ENCODE measurements at regions not wholly inside any gene's neighbourhood (a gene's known extent, or its start where the extent isn't known, plus 50 kb on each side); places are given as distances from the start of the nearest gene placed in this dataset.
"Not testable (repeated sequence)": the region's sequence is repeated elsewhere in the genome, so short reads cannot be mapped to it uniquely, and the experiment has no call there.

GRCh38 chr5:98016771-98017170 lies 756.7 kb upstream of the RGMB start:
- in situ Hi-C loops (cut with MboI; ENCODE audit: low pct_unique_long_range_greater_than_20kb, low sequenced_read_pairs, unreplicated experiment) = no loop called here
- DNase-seq (ENCODE audit: low spot score) = no peak
- TF ChIP-seq, protein P1, sequence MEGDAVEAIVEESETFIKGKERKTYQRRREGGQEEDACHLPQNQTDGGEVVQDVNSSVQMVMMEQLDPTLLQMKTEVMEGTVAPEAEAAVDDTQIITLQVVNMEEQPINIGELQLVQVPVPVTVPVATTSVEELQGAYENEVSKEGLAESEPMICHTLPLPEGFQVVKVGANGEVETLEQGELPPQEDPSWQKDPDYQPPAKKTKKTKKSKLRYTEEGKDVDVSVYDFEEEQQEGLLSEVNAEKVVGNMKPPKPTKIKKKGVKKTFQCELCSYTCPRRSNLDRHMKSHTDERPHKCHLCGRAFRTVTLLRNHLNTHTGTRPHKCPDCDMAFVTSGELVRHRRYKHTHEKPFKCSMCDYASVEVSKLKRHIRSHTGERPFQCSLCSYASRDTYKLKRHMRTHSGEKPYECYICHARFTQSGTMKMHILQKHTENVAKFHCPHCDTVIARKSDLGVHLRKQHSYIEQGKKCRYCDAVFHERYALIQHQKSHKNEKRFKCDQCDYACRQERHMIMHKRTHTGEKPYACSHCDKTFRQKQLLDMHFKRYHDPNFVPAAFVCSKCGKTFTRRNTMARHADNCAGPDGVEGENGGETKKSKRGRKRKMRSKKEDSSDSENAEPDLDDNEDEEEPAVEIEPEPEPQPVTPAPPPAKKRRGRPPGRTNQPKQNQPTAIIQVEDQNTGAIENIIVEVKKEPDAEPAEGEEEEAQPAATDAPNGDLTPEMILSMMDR (IDR thresholded peaks at IDR 0.05; ENCODE audit: extremely low read depth, insufficient read depth, missing control alignments) = no peak

GRCh38 chr5:98030273-98030672 lies 743.2 kb upstream of the RGMB start:
- in situ Hi-C loops (cut with MboI; ENCODE audit: low pct_unique_long_range_greater_than_20kb, low sequenced_read_pairs, unreplicated experiment) = not testable (repeated sequence)

GRCh38 chr5:98031036-98031435 lies 742.4 kb upstream of the RGMB start:
- in situ Hi-C loops (cut with MboI; ENCODE audit: low pct_unique_long_range_greater_than_20kb, low sequenced_read_pairs, unreplicated experiment) = not testable (repeated sequence)

More at GRCh38 chr5:98030273-98030672, 743.2 kb upstream of the RGMB start:
- not testable (repeated sequence) for DNase-seq (ENCODE audit: low spot score)

DNA sequence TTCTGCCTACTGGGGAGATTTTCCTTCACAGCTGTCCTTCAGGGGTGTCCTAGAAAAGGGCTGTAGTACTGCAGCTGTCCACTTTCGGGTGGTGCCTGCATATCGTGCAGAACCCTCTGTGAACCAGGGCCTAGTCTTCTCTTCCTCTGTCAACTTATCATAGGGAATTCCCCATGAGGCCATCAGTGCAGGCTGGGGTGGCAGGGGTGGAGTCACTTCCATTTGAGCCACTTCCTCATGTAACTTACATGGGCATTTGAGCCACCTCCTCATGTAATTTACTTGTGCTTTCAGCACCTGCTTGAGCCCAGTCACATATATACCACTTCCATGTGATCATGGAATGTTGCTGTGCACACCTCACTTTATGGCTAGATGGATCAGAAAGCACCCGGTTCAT lies 742.0 kb upstream of the RGMB start:
- no peak for DNase-seq (ENCODE audit: low spot score)
- in situ Hi-C loops (cut with MboI; ENCODE audit: low pct_unique_long_range_greater_than_20kb, low sequenced_read_pairs, unreplicated experiment) = no loop called here
- TF ChIP-seq, protein P1 (IDR thresholded peaks at IDR 0.05; ENCODE audit: extremely low read depth, insufficient read depth, missing control alignments) = no peak

More at GRCh38 chr5:98031036-98031435, 742.4 kb upstream of the RGMB start:
- DNase-seq (ENCODE audit: low spot score) = not testable (repeated sequence)

DNA sequence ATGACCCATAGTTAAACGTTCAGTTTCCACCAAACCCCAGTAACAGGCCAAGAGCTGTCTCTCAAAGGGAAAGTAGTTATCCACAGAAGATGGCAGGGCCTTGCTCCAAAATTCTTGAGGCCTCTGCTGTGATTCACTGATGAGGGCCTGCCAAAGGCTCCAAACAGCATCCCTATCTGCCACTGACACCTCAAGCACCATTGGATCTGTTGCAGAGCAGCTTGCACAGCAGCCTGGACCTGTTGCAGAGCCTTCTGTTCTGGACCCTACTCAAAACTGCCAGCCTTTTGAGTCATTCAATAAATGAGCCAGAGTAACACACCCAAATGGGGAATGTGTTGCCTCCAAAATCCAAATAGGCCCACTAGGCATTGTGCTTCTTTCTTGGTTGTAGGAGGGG lies 741.5 kb upstream of the RGMB start:
- TF ChIP-seq, protein P1 (IDR thresholded peaks at IDR 0.05; ENCODE audit: extremely low read depth, insufficient read depth, missing control alignments) = no peak
- in situ Hi-C loops (cut with MboI; ENCODE audit: low pct_unique_long_range_greater_than_20kb, low sequenced_read_pairs, unreplicated experiment) = no loop called here
- no peak for DNase-seq (ENCODE audit: low spot score)

DNA sequence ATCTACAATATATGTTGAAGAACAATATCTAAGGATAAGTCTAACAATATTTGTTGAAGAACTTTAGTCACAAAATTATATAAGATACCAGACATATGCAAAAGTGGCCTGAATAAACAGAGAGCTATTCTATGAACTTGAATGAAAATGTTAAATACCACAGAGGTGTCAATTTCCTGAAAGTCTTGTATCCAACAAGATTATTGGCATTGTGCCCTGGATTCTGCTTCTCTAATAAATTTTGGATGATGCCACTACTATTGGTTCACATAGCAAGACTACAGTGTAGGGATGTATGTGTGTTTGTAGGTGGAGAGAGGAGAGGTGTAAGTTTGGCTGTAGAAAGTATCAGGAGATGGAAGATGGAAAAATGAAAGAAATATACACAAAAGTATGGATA lies 731.8 kb upstream of the RGMB start:
- in situ Hi-C loops (cut with MboI; ENCODE audit: low pct_unique_long_range_greater_than_20kb, low sequenced_read_pairs, unreplicated experiment) = no loop called here
- DNase-seq (ENCODE audit: low spot score) = no peak
- TF ChIP-seq, protein P1 (IDR thresholded peaks at IDR 0.05; ENCODE audit: extremely low read depth, insufficient read depth, missing control alignments) = no peak

DNA sequence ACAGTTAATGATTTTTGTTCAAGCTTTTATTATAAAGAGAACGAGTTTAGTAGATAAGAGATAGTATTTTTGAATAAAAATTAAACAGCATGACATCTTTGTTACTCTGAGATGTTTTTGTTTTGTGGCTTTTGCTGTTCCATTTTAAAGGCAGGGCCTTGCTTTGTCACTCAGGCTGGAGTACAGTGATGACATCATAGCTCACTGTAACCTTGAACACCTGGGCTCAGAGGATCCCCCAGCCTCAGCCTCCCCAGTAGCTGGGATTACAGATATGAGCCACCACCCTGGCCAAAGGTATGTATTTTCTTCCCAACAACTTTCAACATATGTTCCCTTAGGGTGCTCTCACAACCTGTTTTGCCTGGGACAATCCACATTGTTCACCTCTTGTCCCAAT lies 730.9 kb upstream of the RGMB start:
- in situ Hi-C loops (cut with MboI; ENCODE audit: low pct_unique_long_range_greater_than_20kb, low sequenced_read_pairs, unreplicated experiment) = no loop called here
- TF ChIP-seq, protein P1 (IDR thresholded peaks at IDR 0.05; ENCODE audit: extremely low read depth, insufficient read depth, missing control alignments) = no peak
- DNase-seq (ENCODE audit: low spot score) = no peak

DNA sequence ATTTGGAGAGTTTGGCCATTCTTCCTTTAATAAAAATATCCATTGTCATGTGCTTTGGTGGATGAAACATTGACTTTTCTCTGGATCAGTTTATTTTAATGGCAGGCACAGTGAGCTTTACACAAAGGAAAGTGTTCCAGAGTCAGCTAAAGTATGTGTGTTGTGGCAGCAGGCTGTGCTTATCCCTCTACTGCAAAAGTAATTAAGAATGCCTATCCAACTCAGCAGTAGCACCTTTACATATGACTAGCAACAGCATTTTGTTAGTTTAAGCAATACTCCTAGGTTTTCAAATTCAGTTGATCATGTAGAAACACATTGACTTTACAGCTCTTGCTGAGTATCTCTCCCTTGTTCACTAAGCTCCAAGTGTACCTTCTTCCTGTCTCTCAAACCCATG lies 730.5 kb upstream of the RGMB start:
- TF ChIP-seq, protein P1 (IDR thresholded peaks at IDR 0.05; ENCODE audit: extremely low read depth, insufficient read depth, missing control alignments) = no peak
- in situ Hi-C loops (cut with MboI; ENCODE audit: low pct_unique_long_range_greater_than_20kb, low sequenced_read_pairs, unreplicated experiment) = no loop called here
- DNase-seq (ENCODE audit: low spot score) = no peak

Data from GM13977 (cell line).